Parathyroid adenoma (tissue), 2 donors: ENCODE measurements at regions not wholly inside any gene's neighbourhood (a gene's known extent, or its start where the extent isn't known, plus 50 kb on each side); places are given as distances from the start of the nearest gene placed in this dataset.

Source experiments
- H2AFZ ChIP-seq: fragments of 300-600 bp; sonication (generic); one replicate; pipeline ENCODE4 v1.7.0; 2017; ENCODE audit warnings: antibody characterized with exemption, mild to moderate bottlenecking
- H3K27ac ChIP-seq: fragments of 300-600 bp; sonication (generic); one replicate; pipeline ENCODE4 v1.7.0; 2017
- H3K27me3 ChIP-seq: fragments of 300-600 bp; sonication (generic); one replicate; pipeline ENCODE4 v1.7.0; 2017; ENCODE audit warnings: low read length; ENCODE audit not compliant: control insufficient read depth, insufficient read depth
- H3K36me3 ChIP-seq: fragments of 300-600 bp; sonication (generic); one replicate; pipeline ENCODE4 v1.7.0; 2017; ENCODE audit warnings: low read length; ENCODE audit not compliant: control insufficient read depth, insufficient read depth
- H3K4me1 ChIP-seq: fragments of 300-600 bp; sonication (generic); one replicate; pipeline ENCODE4 v1.7.0; 2017; ENCODE audit warnings: control low read depth
- H3K4me2 ChIP-seq: fragments of 300-600 bp; sonication (generic); one replicate; pipeline ENCODE4 v1.7.0; 2017; ENCODE audit warnings: low read length
- H3K4me3 ChIP-seq: fragments of 300-600 bp; sonication (generic); one replicate; pipeline ENCODE4 v1.7.0; 2017; ENCODE audit warnings: low read depth, low read length
- H3K79me2 ChIP-seq: fragments of 300-600 bp; sonication (generic); one replicate; pipeline ENCODE4 v1.7.0; 2017; ENCODE audit warnings: control low read depth
- H3K9ac ChIP-seq: fragments of 300-600 bp; sonication (generic); one replicate; pipeline ENCODE4 v1.7.0; 2017; ENCODE audit warnings: mild to moderate bottlenecking
- H3K9me3 ChIP-seq: fragments of 300-600 bp; sonication (generic); one replicate; pipeline ENCODE4 v1.7.0; 2017; ENCODE audit warnings: low read length; ENCODE audit not compliant: control insufficient read depth
- TF ChIP-seq, protein P1 (sequence below): fragments of 300-600 bp; sonication (generic); IDR thresholded peaks from one replicate; pipeline ENCODE4 v1.7.0; 2017; ENCODE audit warnings: antibody characterized with exemption, mild to moderate bottlenecking
- donor health status: primary hyperparathyroidism.

DNA sequence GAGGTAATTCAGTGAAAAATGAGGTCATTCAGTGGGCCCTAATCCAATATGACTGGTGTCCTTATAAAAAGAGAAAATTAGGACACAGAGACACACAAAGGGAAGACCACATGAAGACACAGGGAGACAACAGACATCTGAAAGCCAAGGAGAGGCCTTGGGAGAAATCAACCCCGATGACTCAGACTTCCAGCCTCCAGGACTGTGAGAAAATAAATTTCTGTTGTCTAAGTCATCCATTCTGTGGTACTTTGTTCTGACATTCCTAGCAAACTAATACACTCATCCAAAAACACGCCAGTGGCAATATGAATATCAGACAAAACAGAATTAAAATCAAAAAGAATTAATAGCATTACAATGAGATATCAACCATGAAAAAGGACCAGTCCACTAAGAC lies 303.7 kb downstream of the SS18 start:
- no peak overlapping the region for H3K4me2 ChIP-seq
- H3K27me3 ChIP-seq = no peaks in the 10 kb centered on the region
- no peak overlapping the region for H3K9ac ChIP-seq
- H3K9me3 ChIP-seq = no peaks in the 10 kb centered on the region
- H3K79me2 ChIP-seq = no peaks in the 10 kb centered on the region
- H3K27ac ChIP-seq = no peak overlapping the region
- H3K4me3 ChIP-seq = no peak overlapping the region
- TF ChIP-seq, protein P1, sequence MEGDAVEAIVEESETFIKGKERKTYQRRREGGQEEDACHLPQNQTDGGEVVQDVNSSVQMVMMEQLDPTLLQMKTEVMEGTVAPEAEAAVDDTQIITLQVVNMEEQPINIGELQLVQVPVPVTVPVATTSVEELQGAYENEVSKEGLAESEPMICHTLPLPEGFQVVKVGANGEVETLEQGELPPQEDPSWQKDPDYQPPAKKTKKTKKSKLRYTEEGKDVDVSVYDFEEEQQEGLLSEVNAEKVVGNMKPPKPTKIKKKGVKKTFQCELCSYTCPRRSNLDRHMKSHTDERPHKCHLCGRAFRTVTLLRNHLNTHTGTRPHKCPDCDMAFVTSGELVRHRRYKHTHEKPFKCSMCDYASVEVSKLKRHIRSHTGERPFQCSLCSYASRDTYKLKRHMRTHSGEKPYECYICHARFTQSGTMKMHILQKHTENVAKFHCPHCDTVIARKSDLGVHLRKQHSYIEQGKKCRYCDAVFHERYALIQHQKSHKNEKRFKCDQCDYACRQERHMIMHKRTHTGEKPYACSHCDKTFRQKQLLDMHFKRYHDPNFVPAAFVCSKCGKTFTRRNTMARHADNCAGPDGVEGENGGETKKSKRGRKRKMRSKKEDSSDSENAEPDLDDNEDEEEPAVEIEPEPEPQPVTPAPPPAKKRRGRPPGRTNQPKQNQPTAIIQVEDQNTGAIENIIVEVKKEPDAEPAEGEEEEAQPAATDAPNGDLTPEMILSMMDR = no peak
- H3K4me1 ChIP-seq = no peaks in the 10 kb centered on the region
- H2AFZ ChIP-seq = no peak overlapping the region
- no peaks in the 10 kb centered on the region for H3K36me3 ChIP-seq

DNA sequence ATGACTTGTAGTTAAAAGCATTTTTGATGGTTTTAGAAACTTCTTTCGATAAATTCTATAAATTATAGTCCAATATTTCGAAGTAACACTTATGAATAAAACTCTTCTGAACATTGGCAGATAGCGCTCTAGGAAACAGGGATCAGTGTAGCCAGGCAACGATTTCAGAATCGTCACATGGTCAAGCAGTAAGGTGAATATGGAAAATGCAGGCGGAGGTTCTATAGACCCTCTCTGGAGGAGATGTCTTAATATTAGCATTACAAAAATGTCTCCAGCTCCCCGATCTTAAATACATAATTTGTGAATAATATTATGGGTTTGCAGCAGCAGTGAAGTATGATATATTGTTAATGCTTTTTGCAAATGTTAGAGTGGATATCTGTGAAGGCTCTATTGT lies 310.3 kb downstream of the SS18 start:
- no peak overlapping the region for H3K9ac ChIP-seq

DNA sequence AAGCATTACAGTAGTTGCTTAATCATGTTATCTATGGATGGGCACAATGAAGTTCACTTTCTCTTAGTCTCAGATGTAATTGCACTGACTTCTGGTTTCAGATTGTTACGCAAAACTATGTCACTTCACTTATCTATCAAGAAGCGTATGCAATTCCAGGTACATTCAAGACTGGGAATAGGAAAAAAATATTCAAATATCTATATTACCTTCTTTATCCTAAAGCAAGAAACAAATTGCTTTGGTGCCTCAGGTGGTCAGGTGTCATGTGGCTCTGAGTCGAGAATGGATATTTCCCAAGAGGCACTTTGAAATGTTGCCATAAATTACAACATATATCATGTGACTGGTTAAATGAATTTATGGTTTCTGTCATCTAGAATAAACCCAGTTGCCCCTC lies 318.6 kb downstream of the SS18 start:
- Histone ChIP-seq H3K9me3 (no peaks in the 10 kb centered on the region), H3K36me3 (no peaks in the 10 kb centered on the region), H3K4me3 (no peak overlapping the region), H3K79me2 (no peaks in the 10 kb centered on the region), H3K27ac (no peak overlapping the region), H3K9ac (no peak overlapping the region), H3K4me2 (no peak overlapping the region), H2AFZ (no peak overlapping the region), H3K4me1 (no peaks in the 10 kb centered on the region), H3K27me3 (no peaks in the 10 kb centered on the region)
- TF ChIP-seq, protein P1 = no peak

More for the DNA sequence above, 310.3 kb downstream of the SS18 start:
- Histone ChIP-seq H3K4me3 (no peak overlapping the region), H3K27ac (no peak overlapping the region), H3K4me2 (no peak overlapping the region), H3K27me3 (no peaks in the 10 kb centered on the region), H3K9me3 (no peaks in the 10 kb centered on the region), H3K79me2 (no peaks in the 10 kb centered on the region), H3K4me1 (no peaks in the 10 kb centered on the region), H3K36me3 (no peaks in the 10 kb centered on the region), H2AFZ (no peak overlapping the region)
- TF ChIP-seq, protein P1 = no peak

DNA sequence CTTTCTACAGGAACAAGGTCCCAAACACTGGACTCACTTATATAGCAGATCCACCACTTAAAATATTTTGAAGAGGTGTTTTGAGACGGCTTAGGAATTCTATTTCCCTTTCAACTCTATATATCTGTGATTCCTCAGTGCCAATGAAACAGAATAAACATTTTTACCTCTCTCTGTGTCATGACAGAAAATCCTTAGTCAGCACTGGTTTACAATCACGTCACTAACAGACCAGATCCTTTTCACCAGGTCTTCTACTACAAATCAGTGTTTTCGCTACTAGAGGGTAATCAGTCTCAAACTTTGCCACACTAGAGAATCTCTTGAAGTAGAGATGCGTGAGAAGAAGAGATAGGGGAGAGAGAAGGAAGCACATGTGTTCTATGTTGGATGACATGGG lies 325.6 kb downstream of the SS18 start:
- H3K36me3 ChIP-seq = no peaks in the 10 kb centered on the region
- H3K4me1 ChIP-seq = no peaks in the 10 kb centered on the region
- H3K9me3 ChIP-seq = no peaks in the 10 kb centered on the region
- TF ChIP-seq, protein P1 = no peak
- H2AFZ ChIP-seq = no peak overlapping the region
- H3K27me3 ChIP-seq = no peaks in the 10 kb centered on the region
- no peak overlapping the region for H3K4me2 ChIP-seq
- no peak overlapping the region for H3K4me3 ChIP-seq
- H3K9ac ChIP-seq = no peak overlapping the region
- H3K27ac ChIP-seq = no peak overlapping the region
- no peaks in the 10 kb centered on the region for H3K79me2 ChIP-seq

DNA sequence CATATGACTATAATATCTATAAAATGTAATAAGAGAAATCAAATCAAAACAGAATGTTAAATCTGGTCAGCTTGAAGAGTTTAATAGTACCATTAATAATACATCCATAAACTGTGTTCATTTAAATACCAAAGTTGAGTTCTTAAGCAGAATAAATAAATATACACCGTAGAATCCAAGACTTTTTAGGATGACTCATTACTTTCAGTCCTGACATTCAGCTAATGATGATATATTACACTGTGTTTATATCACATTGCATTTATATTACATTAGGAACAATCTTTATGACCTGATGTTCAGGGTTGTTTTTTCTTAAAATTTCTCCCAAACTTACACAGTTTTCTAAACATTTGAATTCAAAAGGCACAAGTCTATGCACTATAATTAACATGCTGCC lies 331.3 kb downstream of the SS18 start:
- Histone ChIP-seq H3K4me1 (no peaks in the 10 kb centered on the region), H3K79me2 (no peaks in the 10 kb centered on the region), H3K4me3 (no peak overlapping the region), H2AFZ (no peak overlapping the region), H3K9me3 (no peaks in the 10 kb centered on the region), H3K27me3 (no peaks in the 10 kb centered on the region), H3K4me2 (no peak overlapping the region), H3K36me3 (no peaks in the 10 kb centered on the region), H3K9ac (no peak overlapping the region), H3K27ac (no peak overlapping the region)
- TF ChIP-seq, protein P1 = no peak
